Parathyroid adenoma (tissue), 2 donors: ENCODE measurements at regions not wholly inside any gene's neighbourhood (a gene's known extent, or its start where the extent isn't known, plus 50 kb on each side); places are given as distances from the start of the nearest gene placed in this dataset.

Experiments
- H2AFZ ChIP-seq: fragments of 300-600 bp; sonication (generic); one replicate; pipeline ENCODE4 v1.7.0; 2017; ENCODE audit warnings: antibody characterized with exemption, mild to moderate bottlenecking
- H3K27ac ChIP-seq: fragments of 300-600 bp; sonication (generic); one replicate; pipeline ENCODE4 v1.7.0; 2017
- H3K27me3 ChIP-seq: fragments of 300-600 bp; sonication (generic); one replicate; pipeline ENCODE4 v1.7.0; 2017; ENCODE audit warnings: low read length; ENCODE audit not compliant: control insufficient read depth, insufficient read depth
- H3K36me3 ChIP-seq: fragments of 300-600 bp; sonication (generic); one replicate; pipeline ENCODE4 v1.7.0; 2017; ENCODE audit warnings: low read length; ENCODE audit not compliant: control insufficient read depth, insufficient read depth
- H3K4me1 ChIP-seq: fragments of 300-600 bp; sonication (generic); one replicate; pipeline ENCODE4 v1.7.0; 2017; ENCODE audit warnings: control low read depth
- H3K4me2 ChIP-seq: fragments of 300-600 bp; sonication (generic); one replicate; pipeline ENCODE4 v1.7.0; 2017; ENCODE audit warnings: low read length
- H3K4me3 ChIP-seq: fragments of 300-600 bp; sonication (generic); one replicate; pipeline ENCODE4 v1.7.0; 2017; ENCODE audit warnings: low read depth, low read length
- H3K79me2 ChIP-seq: fragments of 300-600 bp; sonication (generic); one replicate; pipeline ENCODE4 v1.7.0; 2017; ENCODE audit warnings: control low read depth
- H3K9ac ChIP-seq: fragments of 300-600 bp; sonication (generic); one replicate; pipeline ENCODE4 v1.7.0; 2017; ENCODE audit warnings: mild to moderate bottlenecking
- H3K9me3 ChIP-seq: fragments of 300-600 bp; sonication (generic); one replicate; pipeline ENCODE4 v1.7.0; 2017; ENCODE audit warnings: low read length; ENCODE audit not compliant: control insufficient read depth
- CTCF ChIP-seq: fragments of 300-600 bp; sonication (generic); IDR thresholded peaks from one replicate; pipeline ENCODE4 v1.7.0; 2017; ENCODE audit warnings: antibody characterized with exemption, mild to moderate bottlenecking
- donor health status: primary hyperparathyroidism.

GRCh38 chr2:150264442-150264841, 223.0 kb downstream of the RND3 start:
- Histone ChIP-seq H3K27me3 (no peaks in the 10 kb centered on the region), H3K9ac (no peak overlapping the region), H3K36me3 (no peaks in the 10 kb centered on the region), H3K4me3 (no peak overlapping the region), H3K4me2 (no peak overlapping the region), H2AFZ (no peak overlapping the region), H3K27ac (no peak overlapping the region), H3K4me1 (no peaks in the 10 kb centered on the region), H3K79me2 (no peaks in the 10 kb centered on the region), H3K9me3 (no peaks in the 10 kb centered on the region)
- no peak for TF ChIP-seq CTCF

GRCh38 chr2:150261691-150262090, 225.8 kb downstream of the RND3 start:
- no peaks in the 10 kb centered on the region for H3K27me3 ChIP-seq
- no peak overlapping the region for H3K4me3 ChIP-seq
- H3K4me1 ChIP-seq, result no peaks in the 10 kb centered on the region
- H3K27ac ChIP-seq, result no peak overlapping the region
- no peak overlapping the region for H3K9ac ChIP-seq
- no peak overlapping the region for H3K4me2 ChIP-seq
- H2AFZ ChIP-seq, result no peak overlapping the region
- no peaks in the 10 kb centered on the region for H3K79me2 ChIP-seq
- H3K9me3 ChIP-seq, result no peaks in the 10 kb centered on the region
- H3K36me3 ChIP-seq, result no peaks in the 10 kb centered on the region
- TF ChIP-seq CTCF, result no peak

- Histone ChIP-seq H3K9me3 (no peaks in the 10 kb centered on the region), H3K27ac (no peak overlapping the region), H3K4me1 (no peaks in the 10 kb centered on the region), H3K4me2 (no peak overlapping the region), H3K9ac (no peak overlapping the region), H2AFZ (no peak overlapping the region), H3K27me3 (no peaks in the 10 kb centered on the region), H3K79me2 (no peaks in the 10 kb centered on the region), H3K4me3 (no peak overlapping the region), H3K36me3 (no peaks in the 10 kb centered on the region)
- TF ChIP-seq CTCF, result no peak
Observed at GRCh38 chr2:150260636-150261035, 226.8 kb downstream of the RND3 start.

GRCh38 chr2:150259746-150260145, 227.7 kb downstream of the RND3 start:
- Histone ChIP-seq H3K9ac (no peak overlapping the region), H3K4me2 (no peak overlapping the region), H3K27ac (no peak overlapping the region), H3K27me3 (no peaks in the 10 kb centered on the region), H3K36me3 (no peaks in the 10 kb centered on the region), H3K4me3 (no peak overlapping the region), H3K9me3 (no peaks in the 10 kb centered on the region), H2AFZ (no peak overlapping the region), H3K4me1 (no peaks in the 10 kb centered on the region), H3K79me2 (no peaks in the 10 kb centered on the region)
- TF ChIP-seq CTCF, result no peak

GRCh38 chr2:150258781-150259307, 228.6 kb downstream of the RND3 start:
- Histone ChIP-seq H2AFZ (no peak overlapping the region), H3K4me1 (no peaks in the 10 kb centered on the region), H3K27me3 (no peaks in the 10 kb centered on the region), H3K9ac (no peak overlapping the region), H3K79me2 (no peaks in the 10 kb centered on the region), H3K4me3 (no peak overlapping the region), H3K36me3 (no peaks in the 10 kb centered on the region), H3K27ac (no peak overlapping the region), H3K9me3 (no peaks in the 10 kb centered on the region), H3K4me2 (no peak overlapping the region)
- TF ChIP-seq CTCF, result no peak
